ENCODE measurements at regions not wholly inside any gene's neighbourhood (a gene's known extent, or its start where the extent isn't known, plus 50 kb on each side); places are given as distances from the start of the nearest gene placed in this dataset.
A peak's percentile ranks its signal among the peaks of the same experiment; 100 is the strongest.
"Not testable (repeated sequence)": the region's sequence is repeated elsewhere in the genome, so short reads cannot be mapped to it uniquely, and the experiment has no call there.

- DNase-seq, result no peak
- TF ChIP-seq CTCF (IDR thresholded peaks at IDR 0.05; ENCODE audit: borderline replicate concordance, extremely low read depth, low read length, poor library complexity, severe bottlenecking), result no peak
- no peak for TF ChIP-seq EZH2 (IDR thresholded peaks at IDR 0.05; ENCODE audit: borderline replicate concordance, low read depth, low read length, severe bottlenecking)
- no peak for ATAC-seq (ENCODE audit: insufficient read depth, low read depth)
Measured at GRCh38 chr2:14998546-14998945, 366.0 kb downstream of the LRATD1 start.

GRCh38 chr2:14999114-14999661, 366.7 kb downstream of the LRATD1 start:
- H3K36me3 ChIP-seq (ENCODE audit: insufficient read depth, low read length), result no peaks in the 10 kb centered on the region
- no peaks in the 10 kb centered on the region for H3K27me3 ChIP-seq (ENCODE audit: insufficient read depth, low read length, poor library complexity)
- no peak overlapping the region for H3K4me2 ChIP-seq (ENCODE audit: insufficient read depth, low read length)
- H3K79me2 ChIP-seq (ENCODE audit: insufficient read depth, low read length), result no peaks in the 10 kb centered on the region
- no peak overlapping the region for H3K4me3 ChIP-seq (ENCODE audit: low read depth in 1 of 2, low read length in 2 of 2)
- TF ChIP-seq EZH2 (IDR thresholded peaks at IDR 0.05; ENCODE audit: borderline replicate concordance, low read depth, low read length, severe bottlenecking) (no peak), CTCF (IDR thresholded peaks at IDR 0.05; ENCODE audit: borderline replicate concordance, extremely low read depth, low read length, poor library complexity, severe bottlenecking) (no peak)
- DNase-seq, result no peak
- no peak overlapping the region for H3K27ac ChIP-seq (ENCODE audit: low read length)
- H2AFZ ChIP-seq (ENCODE audit: low read depth, low read length), result no peak overlapping the region
- no peaks in the 10 kb centered on the region for H4K20me1 ChIP-seq (ENCODE audit: insufficient read depth, low read length)
- no peaks in the 10 kb centered on the region for H3K4me1 ChIP-seq (ENCODE audit: insufficient read depth, low read length)
- no peak overlapping the region for H3K9ac ChIP-seq (ENCODE audit: low read depth, low read length)
- ATAC-seq (ENCODE audit: insufficient read depth, low read depth), result no peak
- no peaks in the 10 kb centered on the region for H3K9me3 ChIP-seq (ENCODE audit: insufficient read depth, low read length, severe bottlenecking)

More at GRCh38 chr2:14998546-14998945, 366.0 kb downstream of the LRATD1 start:
- Histone ChIP-seq H3K79me2 (ENCODE audit: insufficient read depth, low read length) (no peaks in the 10 kb centered on the region), H3K27ac (ENCODE audit: low read length) (no peak overlapping the region), H2AFZ (ENCODE audit: low read depth, low read length) (no peak overlapping the region), H3K4me1 (ENCODE audit: insufficient read depth, low read length) (no peaks in the 10 kb centered on the region), H3K36me3 (ENCODE audit: insufficient read depth, low read length) (no peaks in the 10 kb centered on the region), H3K9me3 (ENCODE audit: insufficient read depth, low read length, severe bottlenecking) (no peaks in the 10 kb centered on the region), H3K4me2 (ENCODE audit: insufficient read depth, low read length) (no peak overlapping the region), H4K20me1 (ENCODE audit: insufficient read depth, low read length) (no peaks in the 10 kb centered on the region), H3K9ac (ENCODE audit: low read depth, low read length) (no peak overlapping the region), H3K27me3 (ENCODE audit: insufficient read depth, low read length, poor library complexity) (no peaks in the 10 kb centered on the region), H3K4me3 (ENCODE audit: low read depth in 1 of 2, low read length in 2 of 2) (no peak overlapping the region)

- not testable (repeated sequence) for H3K79me2 ChIP-seq (ENCODE audit: insufficient read depth, low read length); H3K27me3 ChIP-seq (ENCODE audit: insufficient read depth, low read length, poor library complexity); H3K9me3 ChIP-seq (ENCODE audit: insufficient read depth, low read length, severe bottlenecking); H2AFZ ChIP-seq (ENCODE audit: low read depth, low read length); H3K9ac ChIP-seq (ENCODE audit: low read depth, low read length); DNase-seq; H3K27ac ChIP-seq (ENCODE audit: low read length); H3K4me3 ChIP-seq (ENCODE audit: low read depth in 1 of 2, low read length in 2 of 2); ATAC-seq (ENCODE audit: insufficient read depth, low read depth); H3K4me1 ChIP-seq (ENCODE audit: insufficient read depth, low read length); H4K20me1 ChIP-seq (ENCODE audit: insufficient read depth, low read length); H3K4me2 ChIP-seq (ENCODE audit: insufficient read depth, low read length); H3K36me3 ChIP-seq (ENCODE audit: insufficient read depth, low read length)
Measured at GRCh38 chr2:15002519-15002918, 370.0 kb downstream of the LRATD1 start.

- Histone ChIP-seq H3K36me3 (ENCODE audit: insufficient read depth, low read length) (no peaks in the 10 kb centered on the region), H3K9me3 (ENCODE audit: insufficient read depth, low read length, severe bottlenecking) (peaks cover 1% of the 10 kb centered on the region), H3K9ac (ENCODE audit: low read depth, low read length) (no peak overlapping the region), H3K27me3 (ENCODE audit: insufficient read depth, low read length, poor library complexity) (no peaks in the 10 kb centered on the region), H3K4me1 (ENCODE audit: insufficient read depth, low read length) (peaks cover 6% of the 10 kb centered on the region; the same call in 1 of the 2 replicates), H3K79me2 (ENCODE audit: insufficient read depth, low read length) (no peaks in the 10 kb centered on the region), H3K4me3 (ENCODE audit: low read depth in 1 of 2, low read length in 2 of 2) (no peak overlapping the region), H4K20me1 (ENCODE audit: insufficient read depth, low read length) (no peaks in the 10 kb centered on the region), H3K27ac (ENCODE audit: low read length) (no peak overlapping the region), H3K4me2 (ENCODE audit: insufficient read depth, low read length) (no peak overlapping the region), H2AFZ (ENCODE audit: low read depth, low read length) (no peak overlapping the region)
- TF ChIP-seq CTCF (IDR thresholded peaks at IDR 0.05; ENCODE audit: borderline replicate concordance, extremely low read depth, low read length, poor library complexity, severe bottlenecking), result no peak
- no peak for DNase-seq
- peak; percentile 94 for ATAC-seq (ENCODE audit: insufficient read depth, low read depth)
Measured at GRCh38 chr2:15006667-15007066, 374.1 kb downstream of the LRATD1 start.
